Kidney (tissue), 13 donors: ENCODE measurements at regions not wholly inside any gene's neighbourhood (a gene's known extent, or its start where the extent isn't known, plus 50 kb on each side); places are given as distances from the start of the nearest gene placed in this dataset.

Experiments used
- DNase-seq, 5 donors: peaks; one replicate each; pipeline ENCODE4 v3.0.0-alpha.2; 2013 to 2020
- FAIRE-seq: peaks from 2 replicates; lab custom pipeline; 2012; peaks lifted over from hg19 to GRCh38; lab: Jason Lieb, UNC
- H3K27ac ChIP-seq, 2 donors: one replicate each; pipeline ENCODE4 v1.7.0; 2013; ENCODE audit warnings: low read depth in 2 of 2, low read length in 2 of 2, inconsistent platforms in 1 of 2
- H3K27me3 ChIP-seq: one replicate; pipeline ENCODE4 v1.7.1; 2013; ENCODE audit warnings: low read length, inconsistent platforms; ENCODE audit not compliant: control insufficient read depth, insufficient read depth
- H3K36me3 ChIP-seq, 3 donors: one replicate each; pipeline versions ENCODE4 v1.7.0 to v1.7.1; 2013; ENCODE audit warnings: low read length in 3 of 3, control low read depth in 1 of 3, inconsistent platforms in 1 of 3; ENCODE audit not compliant: insufficient read depth in 3 of 3, control insufficient read depth in 2 of 3
- H3K4me1 ChIP-seq, 3 donors: one replicate each; pipeline versions ENCODE4 v1.7.0 to v1.7.1; 2013; ENCODE audit warnings: low read length in 3 of 3, inconsistent platforms in 1 of 3, low read depth in 1 of 3; ENCODE audit not compliant: control insufficient read depth in 2 of 3, insufficient read depth in 2 of 3
- H3K4me3 ChIP-seq, 3 donors: one replicate each; pipeline versions ENCODE4 v1.7.0 to v1.8.1; 2013; ENCODE audit warnings: low read length in 3 of 3, control low read depth in 1 of 3, inconsistent platforms in 1 of 3
- H3K9ac ChIP-seq, 3 donors: one replicate each; pipeline versions ENCODE4 v1.7.0 to v1.7.1; 2013; ENCODE audit warnings: low read length in 3 of 3, control low read depth in 1 of 3, inconsistent platforms in 1 of 3
- H3K9me3 ChIP-seq, 3 donors: one replicate each; pipeline versions ENCODE4 v1.7.0 to v1.7.1; 2013; ENCODE audit warnings: low read length in 3 of 3, control low read depth in 1 of 3, inconsistent platforms in 1 of 3; ENCODE audit not compliant: control insufficient read depth in 2 of 3, insufficient read depth in 1 of 3
- intact Hi-C: fragments of 100-400 bp; cut with DNase I; formaldehyde crosslinking; loops from one replicate; pipeline ENCODE4 v1.11.1; 2022
- TF ChIP-seq, protein P1 (sequence below): IDR thresholded peaks from 3 replicates; pipeline ENCODE4 v1.5.1; 2012; ENCODE audit warnings: mild to moderate bottlenecking, moderate library complexity, borderline replicate concordance; ENCODE audit not compliant: insufficient read depth; ENCODE audit errors: extremely low read depth
- donor health status: control.
- donor health status: control.
- donor health status: control.
- donor health status: control.
- donor health status: control.
- donor health status: DM: yes; HTN: yes; CAD: no.
- donor health status: Normal renal cell carcinoma (clear cell type).

DNA sequence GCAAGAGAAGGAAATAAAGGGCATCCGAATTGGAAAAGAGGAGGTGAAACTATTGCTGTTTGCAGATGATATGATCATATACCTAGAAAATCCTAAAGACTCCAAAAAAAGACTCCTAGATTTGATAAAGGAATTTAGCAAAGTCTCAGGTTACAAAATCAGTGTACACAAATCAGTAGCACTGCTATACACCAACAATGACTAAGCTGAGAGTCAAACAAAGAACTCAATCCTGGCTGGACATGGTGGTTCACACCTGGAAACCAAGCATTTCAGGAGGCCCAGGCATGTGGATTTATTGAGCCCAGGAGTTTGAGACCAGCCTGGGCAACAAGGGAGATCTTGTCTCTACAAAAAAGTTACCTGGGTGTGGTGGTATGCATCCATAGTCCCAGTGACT, 188.7 kb upstream of the PLXNC1 start:
- intact Hi-C loops, result no loop called here
- Histone ChIP-seq H3K36me3 (no peaks in the 10 kb centered on the region), H3K9ac (no peak overlapping the region), H3K27me3 (no peaks in the 10 kb centered on the region), H3K4me1 (no peaks in the 10 kb centered on the region), H3K27ac (no peak overlapping the region), H3K4me3 (no peak overlapping the region), H3K9me3 (no peaks in the 10 kb centered on the region)
- FAIRE-seq, result no peak
- TF ChIP-seq, protein P1, sequence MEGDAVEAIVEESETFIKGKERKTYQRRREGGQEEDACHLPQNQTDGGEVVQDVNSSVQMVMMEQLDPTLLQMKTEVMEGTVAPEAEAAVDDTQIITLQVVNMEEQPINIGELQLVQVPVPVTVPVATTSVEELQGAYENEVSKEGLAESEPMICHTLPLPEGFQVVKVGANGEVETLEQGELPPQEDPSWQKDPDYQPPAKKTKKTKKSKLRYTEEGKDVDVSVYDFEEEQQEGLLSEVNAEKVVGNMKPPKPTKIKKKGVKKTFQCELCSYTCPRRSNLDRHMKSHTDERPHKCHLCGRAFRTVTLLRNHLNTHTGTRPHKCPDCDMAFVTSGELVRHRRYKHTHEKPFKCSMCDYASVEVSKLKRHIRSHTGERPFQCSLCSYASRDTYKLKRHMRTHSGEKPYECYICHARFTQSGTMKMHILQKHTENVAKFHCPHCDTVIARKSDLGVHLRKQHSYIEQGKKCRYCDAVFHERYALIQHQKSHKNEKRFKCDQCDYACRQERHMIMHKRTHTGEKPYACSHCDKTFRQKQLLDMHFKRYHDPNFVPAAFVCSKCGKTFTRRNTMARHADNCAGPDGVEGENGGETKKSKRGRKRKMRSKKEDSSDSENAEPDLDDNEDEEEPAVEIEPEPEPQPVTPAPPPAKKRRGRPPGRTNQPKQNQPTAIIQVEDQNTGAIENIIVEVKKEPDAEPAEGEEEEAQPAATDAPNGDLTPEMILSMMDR, result no peak
- no peak for DNase-seq

DNA sequence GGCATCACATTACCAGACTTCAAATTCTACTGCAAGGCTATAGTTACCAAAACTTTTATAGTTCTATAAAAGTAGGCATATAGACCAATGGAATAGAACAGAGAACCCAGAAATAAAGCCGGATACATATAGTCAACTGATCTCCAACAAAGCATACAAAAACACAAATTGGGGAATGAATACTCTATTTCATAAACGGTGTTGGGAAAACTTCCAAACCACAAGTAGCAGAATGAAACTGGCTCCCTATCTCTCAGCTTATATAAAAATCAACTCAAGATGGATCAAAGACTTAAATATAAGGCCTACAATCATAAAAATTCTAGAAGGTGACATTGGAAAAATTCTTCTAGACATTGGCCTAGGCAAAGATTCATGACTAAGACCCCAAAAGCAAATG, 187.9 kb upstream of the PLXNC1 start:
- DNase-seq, result no peak
- no peak for FAIRE-seq
- Histone ChIP-seq H3K27ac (no peak overlapping the region), H3K4me3 (no peak overlapping the region), H3K9ac (no peak overlapping the region), H3K9me3 (no peaks in the 10 kb centered on the region), H3K4me1 (no peaks in the 10 kb centered on the region), H3K27me3 (no peaks in the 10 kb centered on the region), H3K36me3 (no peaks in the 10 kb centered on the region)
- TF ChIP-seq, protein P1, result no peak
- intact Hi-C loops, result no loop called here

DNA sequence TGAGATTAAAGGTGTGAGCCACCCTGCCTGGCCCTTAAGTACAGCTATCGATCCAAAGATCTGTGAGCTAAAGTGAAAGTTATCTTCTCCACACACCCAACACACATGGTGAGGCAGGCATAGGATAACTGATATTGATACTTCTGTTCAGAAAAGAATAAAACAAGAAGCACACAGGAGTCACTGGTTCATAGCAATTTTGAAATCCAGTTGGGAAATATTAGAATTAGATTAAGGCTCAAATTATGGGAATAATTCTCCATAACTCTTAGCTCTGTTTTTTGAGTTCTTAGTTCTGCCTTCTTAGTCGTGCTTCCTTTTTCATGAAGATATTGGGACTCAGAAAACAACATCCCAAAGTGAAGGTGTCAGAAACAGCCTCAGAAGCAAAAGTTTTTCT, 186.0 kb upstream of the PLXNC1 start:
- Histone ChIP-seq H3K9ac (no peak overlapping the region), H3K9me3 (no peaks in the 10 kb centered on the region), H3K4me3 (no peak overlapping the region), H3K4me1 (no peaks in the 10 kb centered on the region), H3K36me3 (no peaks in the 10 kb centered on the region), H3K27me3 (no peaks in the 10 kb centered on the region), H3K27ac (no peak overlapping the region)
- TF ChIP-seq, protein P1, result no peak
- intact Hi-C loops, result no loop called here
- no peak for FAIRE-seq
- DNase-seq, result no peak

DNA sequence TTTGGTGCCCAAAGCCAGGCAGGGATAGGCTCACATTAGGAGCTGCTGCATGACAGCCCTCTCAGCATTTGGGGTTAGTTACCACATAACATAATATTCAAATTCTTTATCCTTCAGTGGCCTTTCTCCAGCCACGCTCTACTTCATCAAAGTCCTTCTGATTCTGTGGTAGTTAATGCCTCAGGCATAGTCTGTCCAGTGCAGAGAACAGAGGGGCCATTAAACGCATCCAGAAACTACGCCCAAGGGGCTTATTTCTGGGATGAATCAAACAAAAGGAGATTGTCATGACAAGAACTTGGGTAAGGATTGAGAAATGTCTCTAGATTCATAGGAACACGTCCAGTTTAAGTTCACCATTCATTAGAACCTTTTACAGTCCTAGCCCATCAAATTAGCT, 183.4 kb upstream of the PLXNC1 start:
- Histone ChIP-seq H3K4me1 (no peaks in the 10 kb centered on the region), H3K27ac (no peak overlapping the region), H3K27me3 (no peaks in the 10 kb centered on the region), H3K9ac (no peak overlapping the region), H3K4me3 (no peak overlapping the region), H3K36me3 (no peaks in the 10 kb centered on the region), H3K9me3 (no peaks in the 10 kb centered on the region)
- no peak for DNase-seq
- no peak for FAIRE-seq
- TF ChIP-seq, protein P1, result no peak
- intact Hi-C loops, result no loop called here
